ENCODE measurements at regions not wholly inside any gene's neighbourhood (a gene's known extent, or its start where the extent isn't known, plus 50 kb on each side); places are given as distances from the start of the nearest gene placed in this dataset.

- TF ChIP-seq CTCF (IDR thresholded peaks at IDR 0.05) (no peak), POLR2A (IDR thresholded peaks at IDR 0.05) (no peak), POLR2AphosphoS5 (IDR thresholded peaks at IDR 0.05) (no peak)
Measured at GRCh38 chr2:39538718-39539117, 101.6 kb upstream of the MAP4K3 start.
